Loucy (cell line): ENCODE measurements at regions not wholly inside any gene's neighbourhood (a gene's known extent, or its start where the extent isn't known, plus 50 kb on each side); places are given as distances from the start of the nearest gene placed in this dataset.

Experiments used
- CTCF ChIP-seq: fragments of 200-600 bp; sonication (generic); conservative IDR thresholded peaks from 2 replicates; pipeline ENCODE4 v1.5.1; 2014; ENCODE audit warnings: mild to moderate bottlenecking, antibody characterized with exemption, low read length
- EZH2phosphoT487 ChIP-seq: fragments of 200-600 bp; IDR thresholded peaks from 2 replicates; pipeline ENCODE4 v1.6.1; 2018; ENCODE audit warnings: antibody characterized with exemption, mild to moderate bottlenecking, moderate library complexity, borderline replicate concordance

GRCh38 chr7:109637428-109637990 is 1067.8 kb downstream of the DNAJB9 start:
- TF ChIP-seq CTCF: no peak
- TF ChIP-seq EZH2phosphoT487: no peak
